ENCODE measurements at regions not wholly inside any gene's neighbourhood (a gene's known extent, or its start where the extent isn't known, plus 50 kb on each side); places are given as distances from the start of the nearest gene placed in this dataset.

GRCh38 chr12:84787253-84787652 is 125.3 kb downstream of the SLC6A15 start:
- no peak overlapping the region for H3K4me3 ChIP-seq
- no peak overlapping the region for H3K9ac ChIP-seq (ENCODE audit: insufficient read length)
- DNase-seq (ENCODE audit: low read depth, low spot score), result no peak
- no peak overlapping the region for H3K27ac ChIP-seq
- no peaks in the 10 kb centered on the region for H3K9me3 ChIP-seq (ENCODE audit: low read depth, low read length)
- TF ChIP-seq EZH2 (IDR thresholded peaks at IDR 0.05) (no peak), FOXP2 (optimal IDR thresholded peaks at IDR 0.05; ENCODE audit: control extremely low read depth, extremely low read length, insufficient read depth) (no peak), POLR2AphosphoS5 (IDR thresholded peaks at IDR 0.05; ENCODE audit: borderline replicate concordance, low read depth, low read length) (no peak)
- H3K36me3 ChIP-seq (ENCODE audit: insufficient read depth, low read length), result no peaks in the 10 kb centered on the region

GRCh38 chr12:84786622-84787021 is 126.0 kb downstream of the SLC6A15 start:
- Histone ChIP-seq H3K36me3 (ENCODE audit: insufficient read depth, low read length) (no peaks in the 10 kb centered on the region), H3K27ac (no peak overlapping the region), H3K9ac (ENCODE audit: insufficient read length) (no peak overlapping the region), H3K9me3 (ENCODE audit: low read depth, low read length) (no peaks in the 10 kb centered on the region), H3K4me3 (no peak overlapping the region)
- no peak for DNase-seq (ENCODE audit: low read depth, low spot score)
- TF ChIP-seq EZH2 (IDR thresholded peaks at IDR 0.05) (no peak), FOXP2 (optimal IDR thresholded peaks at IDR 0.05; ENCODE audit: control extremely low read depth, extremely low read length, insufficient read depth) (no peak), POLR2AphosphoS5 (IDR thresholded peaks at IDR 0.05; ENCODE audit: borderline replicate concordance, low read depth, low read length) (no peak)

- no peaks in the 10 kb centered on the region for H3K36me3 ChIP-seq (ENCODE audit: insufficient read depth, low read length)
- DNase-seq (ENCODE audit: low read depth, low spot score), result no peak
- TF ChIP-seq FOXP2 (optimal IDR thresholded peaks at IDR 0.05; ENCODE audit: control extremely low read depth, extremely low read length, insufficient read depth) (no peak), POLR2AphosphoS5 (IDR thresholded peaks at IDR 0.05; ENCODE audit: borderline replicate concordance, low read depth, low read length) (no peak), EZH2 (IDR thresholded peaks at IDR 0.05) (no peak)
- no peak overlapping the region for H3K27ac ChIP-seq
- no peak overlapping the region for H3K9ac ChIP-seq (ENCODE audit: insufficient read length)
- H3K4me3 ChIP-seq, result no peak overlapping the region
- H3K9me3 ChIP-seq (ENCODE audit: low read depth, low read length), result no peaks in the 10 kb centered on the region
These were observed 126.6 kb downstream of the SLC6A15 start for GRCh38 chr12:84785951-84786350.

GRCh38 chr12:84785281-84785680 is 127.3 kb downstream of the SLC6A15 start:
- Histone ChIP-seq H3K36me3 (ENCODE audit: insufficient read depth, low read length) (no peaks in the 10 kb centered on the region), H3K27ac (no peak overlapping the region)
- no peak for DNase-seq (ENCODE audit: low read depth, low spot score)

GRCh38 chr12:84779169-84779568 is 133.4 kb downstream of the SLC6A15 start:
- Histone ChIP-seq H3K4me3 (no peak overlapping the region), H3K9me3 (ENCODE audit: low read depth, low read length) (no peaks in the 10 kb centered on the region), H3K36me3 (ENCODE audit: insufficient read depth, low read length) (no peaks in the 10 kb centered on the region), H3K9ac (ENCODE audit: insufficient read length) (no peak overlapping the region), H3K27ac (no peak overlapping the region)
- DNase-seq (ENCODE audit: low read depth, low spot score), result no peak
- no peak for TF ChIP-seq EZH2 (IDR thresholded peaks at IDR 0.05)
- TF ChIP-seq FOXP2 (optimal IDR thresholded peaks at IDR 0.05; ENCODE audit: control extremely low read depth, extremely low read length, insufficient read depth), result no peak
- no peak for TF ChIP-seq POLR2AphosphoS5 (IDR thresholded peaks at IDR 0.05; ENCODE audit: borderline replicate concordance, low read depth, low read length)

More at GRCh38 chr12:84785281-84785680, 127.3 kb downstream of the SLC6A15 start:
- TF ChIP-seq FOXP2 (optimal IDR thresholded peaks at IDR 0.05; ENCODE audit: control extremely low read depth, extremely low read length, insufficient read depth) (no peak), POLR2AphosphoS5 (IDR thresholded peaks at IDR 0.05; ENCODE audit: borderline replicate concordance, low read depth, low read length) (no peak), EZH2 (IDR thresholded peaks at IDR 0.05) (no peak)
- no peak overlapping the region for H3K4me3 ChIP-seq
- no peak overlapping the region for H3K9ac ChIP-seq (ENCODE audit: insufficient read length)
- no peaks in the 10 kb centered on the region for H3K9me3 ChIP-seq (ENCODE audit: low read depth, low read length)

GRCh38 chr12:84772281-84772680 is 140.3 kb downstream of the SLC6A15 start:
- H3K4me3 ChIP-seq, result no peak overlapping the region
- no peaks in the 10 kb centered on the region for H3K36me3 ChIP-seq (ENCODE audit: insufficient read depth, low read length)
- H3K27ac ChIP-seq, result no peak overlapping the region
- no peak overlapping the region for H3K9ac ChIP-seq (ENCODE audit: insufficient read length)
- DNase-seq (ENCODE audit: low read depth, low spot score), result no peak
- TF ChIP-seq POLR2AphosphoS5 (IDR thresholded peaks at IDR 0.05; ENCODE audit: borderline replicate concordance, low read depth, low read length) (no peak), EZH2 (IDR thresholded peaks at IDR 0.05) (no peak), FOXP2 (optimal IDR thresholded peaks at IDR 0.05; ENCODE audit: control extremely low read depth, extremely low read length, insufficient read depth) (no peak)
- no peaks in the 10 kb centered on the region for H3K9me3 ChIP-seq (ENCODE audit: low read depth, low read length)

- no peak for TF ChIP-seq EZH2 (IDR thresholded peaks at IDR 0.05)
- TF ChIP-seq POLR2AphosphoS5 (IDR thresholded peaks at IDR 0.05; ENCODE audit: borderline replicate concordance, low read depth, low read length), result no peak
- TF ChIP-seq FOXP2 (optimal IDR thresholded peaks at IDR 0.05; ENCODE audit: control extremely low read depth, extremely low read length, insufficient read depth), result no peak
- H3K4me3 ChIP-seq, result no peak overlapping the region
- H3K27ac ChIP-seq, result no peak overlapping the region
- H3K9me3 ChIP-seq (ENCODE audit: low read depth, low read length), result no peaks in the 10 kb centered on the region
- peak; percentile 8 for DNase-seq (ENCODE audit: low read depth, low spot score)
- no peaks in the 10 kb centered on the region for H3K36me3 ChIP-seq (ENCODE audit: insufficient read depth, low read length)
- H3K9ac ChIP-seq (ENCODE audit: insufficient read length), result no peak overlapping the region
These were observed 145.5 kb downstream of the SLC6A15 start for GRCh38 chr12:84767079-84767478.

- H3K9me3 ChIP-seq (ENCODE audit: low read depth, low read length), result no peaks in the 10 kb centered on the region
- no peak overlapping the region for H3K4me3 ChIP-seq
- H3K27ac ChIP-seq, result no peak overlapping the region
- no peak for TF ChIP-seq POLR2AphosphoS5 (IDR thresholded peaks at IDR 0.05; ENCODE audit: borderline replicate concordance, low read depth, low read length)
- H3K36me3 ChIP-seq (ENCODE audit: insufficient read depth, low read length), result no peaks in the 10 kb centered on the region
- DNase-seq (ENCODE audit: low read depth, low spot score), result no peak
- H3K9ac ChIP-seq (ENCODE audit: insufficient read length), result no peak overlapping the region
These were observed 146.2 kb downstream of the SLC6A15 start for GRCh38 chr12:84766375-84766774.

- Histone ChIP-seq H3K4me3 (no peak overlapping the region), H3K27ac (no peak overlapping the region), H3K9me3 (ENCODE audit: low read depth, low read length) (no peaks in the 10 kb centered on the region), H3K9ac (ENCODE audit: insufficient read length) (no peak overlapping the region), H3K36me3 (ENCODE audit: insufficient read depth, low read length) (no peaks in the 10 kb centered on the region)
- DNase-seq (ENCODE audit: low read depth, low spot score), result no peak
- TF ChIP-seq EZH2 (IDR thresholded peaks at IDR 0.05), result no peak
These were observed 148.6 kb downstream of the SLC6A15 start for GRCh38 chr12:84764001-84764400.
